ENCODE measurements at regions not wholly inside any gene's neighbourhood (a gene's known extent, or its start where the extent isn't known, plus 50 kb on each side); places are given as distances from the start of the nearest gene placed in this dataset.

- Histone ChIP-seq H3K9me3 (peaks cover 0 to 6% of the 10 kb centered on the region in 2 donors), H3K27me3 (peaks cover 0 to 12% of the 10 kb centered on the region in 2 donors), H3K4me1 (no peaks in the 10 kb centered on the region), H3K4me3 (no peak overlapping the region), H3K27ac (no peak overlapping the region), H3K36me3 (no peaks in the 10 kb centered on the region)
- ATAC-seq (no peak), DNase-seq (no peak)
- intact Hi-C loops (cut with DNase I) = no loop called here
- TF ChIP-seq CTCF (IDR thresholded peaks at IDR 0.05) = no peak
Observed at GRCh38 chr5:180436275-180436674, 57.9 kb upstream of the CNOT6 start.

GRCh38 chr5:180436936-180437335 is 57.2 kb upstream of the CNOT6 start:
- no peak overlapping the region for H3K27ac ChIP-seq
- intact Hi-C loops (cut with DNase I) = no loop called here
- peaks cover 0 to 6% of the 10 kb centered on the region in 2 donors for H3K9me3 ChIP-seq
- H3K4me3 ChIP-seq = no peak overlapping the region
- DNase-seq (no peak), ATAC-seq (no peak)
- H3K36me3 ChIP-seq = no peaks in the 10 kb centered on the region
- H3K4me1 ChIP-seq = no peaks in the 10 kb centered on the region
- TF ChIP-seq CTCF (IDR thresholded peaks at IDR 0.05) = no peak
- peaks cover 0 to 12% of the 10 kb centered on the region in 2 donors for H3K27me3 ChIP-seq

GRCh38 chr5:180437336-180437735 is 56.8 kb upstream of the CNOT6 start:
- Histone ChIP-seq H3K27ac (no peak overlapping the region), H3K4me3 (no peak overlapping the region), H3K4me1 (no peaks in the 10 kb centered on the region), H3K27me3 (peaks cover 0 to 12% of the 10 kb centered on the region in 2 donors), H3K9me3 (peaks cover 0 to 2% of the 10 kb centered on the region in 2 donors), H3K36me3 (no peaks in the 10 kb centered on the region)
- intact Hi-C loops (cut with DNase I) = no loop called here
- no peak for TF ChIP-seq CTCF (IDR thresholded peaks at IDR 0.05)
- DNase-seq (no peak), ATAC-seq (no peak)

- peaks cover 0 to 1% of the 10 kb centered on the region in 2 donors for H3K9me3 ChIP-seq
- H3K27ac ChIP-seq = no peak overlapping the region
- no peaks in the 10 kb centered on the region for H3K4me1 ChIP-seq
- intact Hi-C loops (cut with DNase I) = no loop called here
- H3K36me3 ChIP-seq = no peaks in the 10 kb centered on the region
- H3K4me3 ChIP-seq = no peak overlapping the region
- no peak for DNase-seq
- no peak for ATAC-seq
- H3K27me3 ChIP-seq = peaks cover 0 to 12% of the 10 kb centered on the region in 2 donors
- TF ChIP-seq CTCF (IDR thresholded peaks at IDR 0.05) = no peak
Observed at GRCh38 chr5:180438785-180439780, 55.1 kb upstream of the CNOT6 start.

DNA sequence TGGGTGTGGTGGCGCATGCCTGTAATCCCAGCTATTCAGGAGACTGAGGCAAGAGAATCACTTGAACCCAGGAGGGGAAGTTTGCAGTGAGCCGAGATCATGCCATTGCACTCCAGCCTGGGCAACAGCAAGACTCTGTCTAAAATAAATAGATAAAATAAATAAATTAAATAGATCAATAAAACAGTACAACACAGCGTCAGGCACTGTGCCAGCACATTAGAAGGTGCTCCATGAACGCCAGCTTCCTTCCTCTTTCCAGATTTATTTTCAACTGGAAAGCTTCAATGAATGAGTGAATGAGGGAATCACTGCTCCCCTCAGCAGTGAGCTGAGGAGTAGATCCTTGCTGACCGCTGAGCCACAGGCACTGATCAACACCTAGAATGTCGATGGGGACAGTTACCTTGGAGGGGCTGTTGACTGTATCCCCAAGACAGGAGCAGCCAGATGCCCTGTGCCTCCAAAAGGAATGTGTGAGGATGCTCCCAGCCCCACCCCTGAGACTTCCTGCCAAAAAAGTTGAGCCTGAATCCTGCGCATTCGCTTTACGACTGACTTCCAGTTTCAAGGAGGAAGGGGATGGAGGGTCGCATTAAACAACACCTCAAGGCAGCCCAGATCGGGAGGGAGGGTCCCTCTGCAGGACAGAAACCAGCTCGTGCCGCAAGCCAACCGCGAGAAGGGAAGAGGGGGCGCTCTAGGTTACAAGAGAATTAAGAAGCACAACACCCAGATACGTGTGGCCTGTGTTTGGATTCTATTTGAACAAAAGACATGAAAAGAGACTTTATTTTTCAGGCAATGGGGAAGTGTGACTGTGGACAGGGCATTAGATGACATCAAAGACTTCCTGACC is 54.0 kb upstream of the CNOT6 start:
- H3K4me1 ChIP-seq = no peaks in the 10 kb centered on the region
- H3K27ac ChIP-seq = no peak overlapping the region
- H3K36me3 ChIP-seq = no peaks in the 10 kb centered on the region
- H3K4me3 ChIP-seq = no peak overlapping the region
- TF ChIP-seq CTCF (IDR thresholded peaks at IDR 0.05) = no peak
- ATAC-seq = no peak
- no peak for DNase-seq
- peaks cover 0 to 8% of the 10 kb centered on the region in 2 donors for H3K9me3 ChIP-seq
- H3K27me3 ChIP-seq = peaks cover 0 to 12% of the 10 kb centered on the region in 2 donors
- intact Hi-C loops (cut with DNase I) = no loop called here

Measured in left lung (tissue), 4 donors.